ENCODE measurements at regions not wholly inside any gene's neighbourhood (a gene's known extent, or its start where the extent isn't known, plus 50 kb on each side); places are given as distances from the start of the nearest gene placed in this dataset.

- H3K4me1 ChIP-seq (ENCODE audit: insufficient read depth, low read length, poor library complexity, severe bottlenecking): no peaks in the 10 kb centered on the region
- no peaks in the 10 kb centered on the region for H3K36me3 ChIP-seq (ENCODE audit: insufficient read depth, low read length)
- no peak overlapping the region for H2AFZ ChIP-seq (ENCODE audit: low read length)
- H3K9me3 ChIP-seq (ENCODE audit: insufficient read depth, low read depth, low read length): no peaks in the 10 kb centered on the region
- no peaks in the 10 kb centered on the region for H3K79me2 ChIP-seq (ENCODE audit: insufficient read depth, low read length)
- H3K9ac ChIP-seq (ENCODE audit: low read depth, low read length, poor library complexity, severe bottlenecking): no peak overlapping the region
- TF ChIP-seq, protein P1, sequence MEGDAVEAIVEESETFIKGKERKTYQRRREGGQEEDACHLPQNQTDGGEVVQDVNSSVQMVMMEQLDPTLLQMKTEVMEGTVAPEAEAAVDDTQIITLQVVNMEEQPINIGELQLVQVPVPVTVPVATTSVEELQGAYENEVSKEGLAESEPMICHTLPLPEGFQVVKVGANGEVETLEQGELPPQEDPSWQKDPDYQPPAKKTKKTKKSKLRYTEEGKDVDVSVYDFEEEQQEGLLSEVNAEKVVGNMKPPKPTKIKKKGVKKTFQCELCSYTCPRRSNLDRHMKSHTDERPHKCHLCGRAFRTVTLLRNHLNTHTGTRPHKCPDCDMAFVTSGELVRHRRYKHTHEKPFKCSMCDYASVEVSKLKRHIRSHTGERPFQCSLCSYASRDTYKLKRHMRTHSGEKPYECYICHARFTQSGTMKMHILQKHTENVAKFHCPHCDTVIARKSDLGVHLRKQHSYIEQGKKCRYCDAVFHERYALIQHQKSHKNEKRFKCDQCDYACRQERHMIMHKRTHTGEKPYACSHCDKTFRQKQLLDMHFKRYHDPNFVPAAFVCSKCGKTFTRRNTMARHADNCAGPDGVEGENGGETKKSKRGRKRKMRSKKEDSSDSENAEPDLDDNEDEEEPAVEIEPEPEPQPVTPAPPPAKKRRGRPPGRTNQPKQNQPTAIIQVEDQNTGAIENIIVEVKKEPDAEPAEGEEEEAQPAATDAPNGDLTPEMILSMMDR (conservative IDR thresholded peaks at IDR 0.05; ENCODE audit: low read length): no peak
- no peak for TF ChIP-seq EZH2phosphoT487 (IDR thresholded peaks at IDR 0.05; ENCODE audit: borderline replicate concordance)
- H3K27me3 ChIP-seq (ENCODE audit: insufficient read depth, low read length, poor library complexity, severe bottlenecking): no peaks in the 10 kb centered on the region
- H3F3A ChIP-seq (ENCODE audit: low read depth): no peaks in the 10 kb centered on the region
- H3K9me2 ChIP-seq (replicated peaks; ENCODE audit: low read depth, low read length): no peaks in the 10 kb centered on the region
- no peak overlapping the region for H3K4me3 ChIP-seq (ENCODE audit: low read length, poor library complexity, severe bottlenecking)
- H4K20me1 ChIP-seq (ENCODE audit: insufficient read depth, low read length, poor library complexity, severe bottlenecking): no peaks in the 10 kb centered on the region
- no peak overlapping the region for H3K4me2 ChIP-seq (ENCODE audit: low read depth, low read length, poor library complexity, severe bottlenecking)
Measured at GRCh38 chr15:69990566-69991421, 106.9 kb downstream of the TLE3 start.

GRCh38 chr15:69991551-69991980 lies 106.2 kb downstream of the TLE3 start:
- TF ChIP-seq EZH2phosphoT487 (IDR thresholded peaks at IDR 0.05; ENCODE audit: borderline replicate concordance): no peak
- TF ChIP-seq, protein P1 (conservative IDR thresholded peaks at IDR 0.05; ENCODE audit: low read length): no peak
- Histone ChIP-seq H3K79me2 (ENCODE audit: insufficient read depth, low read length) (no peaks in the 10 kb centered on the region), H3K4me3 (ENCODE audit: low read length, poor library complexity, severe bottlenecking) (no peak overlapping the region), H3K9ac (ENCODE audit: low read depth, low read length, poor library complexity, severe bottlenecking) (no peak overlapping the region), H2AFZ (ENCODE audit: low read length) (no peak overlapping the region), H3K36me3 (ENCODE audit: insufficient read depth, low read length) (no peaks in the 10 kb centered on the region), H3K9me2 (replicated peaks; ENCODE audit: low read depth, low read length) (no peaks in the 10 kb centered on the region), H3K4me2 (ENCODE audit: low read depth, low read length, poor library complexity, severe bottlenecking) (no peak overlapping the region), H3K27me3 (ENCODE audit: insufficient read depth, low read length, poor library complexity, severe bottlenecking) (no peaks in the 10 kb centered on the region), H3F3A (ENCODE audit: low read depth) (no peaks in the 10 kb centered on the region), H4K20me1 (ENCODE audit: insufficient read depth, low read length, poor library complexity, severe bottlenecking) (no peaks in the 10 kb centered on the region), H3K4me1 (ENCODE audit: insufficient read depth, low read length, poor library complexity, severe bottlenecking) (no peaks in the 10 kb centered on the region), H3K9me3 (ENCODE audit: insufficient read depth, low read depth, low read length) (no peaks in the 10 kb centered on the region)

DNA sequence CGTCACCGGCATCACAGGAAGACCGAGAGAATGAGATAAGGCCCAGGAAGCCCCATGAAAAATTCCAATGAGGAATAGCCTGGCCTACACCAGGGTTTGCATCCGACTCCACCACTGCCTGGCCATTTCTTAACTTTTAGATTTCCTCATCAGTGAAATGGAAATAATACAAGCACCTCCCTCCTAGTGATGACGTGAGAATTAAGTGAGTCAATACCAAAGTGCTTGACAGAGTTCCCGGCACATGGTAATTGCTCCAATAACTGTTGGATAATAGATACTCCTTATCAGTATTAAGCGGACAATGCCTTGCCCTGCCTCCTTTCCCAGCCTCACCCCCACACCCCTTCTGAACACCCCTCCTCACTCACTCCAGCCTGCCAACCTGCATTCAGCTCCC lies 105.4 kb downstream of the TLE3 start:
- no peak overlapping the region for H3K4me3 ChIP-seq (ENCODE audit: low read length, poor library complexity, severe bottlenecking)
- no peak overlapping the region for H3K9ac ChIP-seq (ENCODE audit: low read depth, low read length, poor library complexity, severe bottlenecking)
- no peaks in the 10 kb centered on the region for H3K9me2 ChIP-seq (replicated peaks; ENCODE audit: low read depth, low read length)
- no peak overlapping the region for H2AFZ ChIP-seq (ENCODE audit: low read length)
- no peaks in the 10 kb centered on the region for H3K4me1 ChIP-seq (ENCODE audit: insufficient read depth, low read length, poor library complexity, severe bottlenecking)
- TF ChIP-seq, protein P1 (conservative IDR thresholded peaks at IDR 0.05; ENCODE audit: low read length): no peak
- TF ChIP-seq EZH2phosphoT487 (IDR thresholded peaks at IDR 0.05; ENCODE audit: borderline replicate concordance): no peak
- H3K36me3 ChIP-seq (ENCODE audit: insufficient read depth, low read length): no peaks in the 10 kb centered on the region
- no peaks in the 10 kb centered on the region for H3F3A ChIP-seq (ENCODE audit: low read depth)
- no peaks in the 10 kb centered on the region for H3K27me3 ChIP-seq (ENCODE audit: insufficient read depth, low read length, poor library complexity, severe bottlenecking)
- no peaks in the 10 kb centered on the region for H4K20me1 ChIP-seq (ENCODE audit: insufficient read depth, low read length, poor library complexity, severe bottlenecking)
- no peak overlapping the region for H3K4me2 ChIP-seq (ENCODE audit: low read depth, low read length, poor library complexity, severe bottlenecking)
- no peaks in the 10 kb centered on the region for H3K79me2 ChIP-seq (ENCODE audit: insufficient read depth, low read length)
- H3K9me3 ChIP-seq (ENCODE audit: insufficient read depth, low read depth, low read length): no peaks in the 10 kb centered on the region

All from Loucy (cell line).